GM21825 (cell line): ENCODE measurements at regions not wholly inside any gene's neighbourhood (a gene's known extent, or its start where the extent isn't known, plus 50 kb on each side); places are given as distances from the start of the nearest gene placed in this dataset.

Source experiments
- ATAC-seq: cut with Tn5 transposase; IDR thresholded peaks from one replicate; pipeline ENCODE4 v1.9.1; 2021; ENCODE audit warnings: mild to moderate bottlenecking, moderate library complexity; ENCODE audit not compliant: unreplicated experiment

GRCh38 chr18:42258301-42258965 lies 303.4 kb downstream of the PIK3C3 start:
- no peak for ATAC-seq

- ATAC-seq = no peak
Measured at GRCh38 chr18:42261731-42262130, 306.7 kb downstream of the PIK3C3 start.

GRCh38 chr18:42264497-42264896 lies 309.5 kb downstream of the PIK3C3 start:
- no peak for ATAC-seq

DNA sequence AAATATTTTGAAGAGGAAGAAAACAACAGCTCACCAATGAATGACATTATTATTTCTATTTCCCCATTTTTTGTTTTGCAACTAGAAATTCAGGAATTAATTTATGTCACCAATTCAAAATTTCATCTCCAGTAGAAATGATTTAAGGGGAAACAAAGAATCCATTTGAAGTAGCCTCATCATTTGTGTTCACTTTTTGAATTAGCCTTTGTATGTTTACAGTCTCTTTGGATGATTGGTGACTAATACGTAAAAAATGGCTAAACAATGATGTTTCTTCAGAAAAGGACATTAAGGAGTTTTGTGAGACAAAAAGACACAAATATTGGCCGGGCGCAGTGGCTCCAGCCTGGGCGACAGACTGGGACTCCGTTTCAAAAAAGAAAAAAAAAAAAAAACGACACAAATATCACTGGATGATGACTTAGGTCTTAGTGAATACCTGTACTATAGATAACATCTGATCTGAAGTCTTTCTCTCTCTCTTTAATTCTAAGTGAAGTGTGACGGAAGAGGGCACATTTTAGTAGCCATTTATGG lies 313.2 kb downstream of the PIK3C3 start:
- no peak for ATAC-seq

DNA sequence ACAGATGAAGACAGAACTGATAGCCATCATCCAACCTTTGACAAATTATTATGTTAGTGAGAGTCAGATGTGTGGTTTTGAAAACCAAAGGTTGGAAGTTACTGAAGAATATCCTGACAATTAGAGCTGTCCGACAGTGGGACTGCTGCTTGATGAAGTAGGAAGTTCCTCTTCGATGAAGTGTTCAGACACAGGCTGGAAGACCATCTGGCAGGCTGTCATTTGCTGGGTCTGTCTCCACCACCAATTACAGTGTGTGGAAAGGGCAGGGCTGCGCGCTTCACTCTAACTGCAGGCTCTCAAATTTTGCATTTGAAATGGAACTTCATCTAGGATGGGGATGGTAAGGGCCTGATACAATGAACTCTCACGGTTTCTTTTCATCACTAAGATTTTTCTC lies 313.8 kb downstream of the PIK3C3 start:
- no peak for ATAC-seq

DNA sequence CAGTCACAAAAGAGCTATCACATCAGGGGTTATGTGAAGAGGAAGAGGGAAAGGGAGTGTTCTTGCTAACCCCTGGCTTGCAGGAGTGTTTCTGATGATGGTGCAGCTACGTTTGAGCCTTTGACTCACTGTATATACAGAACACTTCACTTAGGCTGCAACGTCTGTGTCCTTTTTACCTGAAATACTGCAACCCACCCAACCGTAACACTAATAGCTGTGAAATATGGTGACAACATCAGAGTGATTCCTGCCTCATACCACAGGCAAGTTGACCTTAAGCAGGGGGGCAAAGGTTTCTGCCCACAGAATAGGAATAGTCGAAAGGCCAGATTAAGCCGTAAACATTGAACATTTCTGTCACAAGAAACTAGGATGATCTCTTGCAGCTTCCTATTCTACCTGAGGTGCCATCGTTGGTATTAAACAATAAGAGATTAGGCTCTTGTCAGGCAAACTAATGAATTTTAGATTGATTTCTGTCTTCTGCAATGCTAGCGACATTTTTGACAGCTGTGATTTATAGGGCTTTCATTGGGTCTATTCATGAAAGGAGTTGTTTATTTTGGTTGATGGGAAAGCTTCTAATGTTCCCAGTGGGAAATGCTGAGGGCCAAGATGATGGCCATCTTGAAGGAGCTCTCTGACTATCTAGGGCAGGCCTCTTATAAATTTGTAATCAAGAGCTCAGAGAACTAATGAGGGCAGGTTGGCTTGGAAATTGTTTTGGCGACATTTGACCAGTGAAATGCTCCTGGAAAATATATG lies 316.8 kb downstream of the PIK3C3 start:
- ATAC-seq = no peak

DNA sequence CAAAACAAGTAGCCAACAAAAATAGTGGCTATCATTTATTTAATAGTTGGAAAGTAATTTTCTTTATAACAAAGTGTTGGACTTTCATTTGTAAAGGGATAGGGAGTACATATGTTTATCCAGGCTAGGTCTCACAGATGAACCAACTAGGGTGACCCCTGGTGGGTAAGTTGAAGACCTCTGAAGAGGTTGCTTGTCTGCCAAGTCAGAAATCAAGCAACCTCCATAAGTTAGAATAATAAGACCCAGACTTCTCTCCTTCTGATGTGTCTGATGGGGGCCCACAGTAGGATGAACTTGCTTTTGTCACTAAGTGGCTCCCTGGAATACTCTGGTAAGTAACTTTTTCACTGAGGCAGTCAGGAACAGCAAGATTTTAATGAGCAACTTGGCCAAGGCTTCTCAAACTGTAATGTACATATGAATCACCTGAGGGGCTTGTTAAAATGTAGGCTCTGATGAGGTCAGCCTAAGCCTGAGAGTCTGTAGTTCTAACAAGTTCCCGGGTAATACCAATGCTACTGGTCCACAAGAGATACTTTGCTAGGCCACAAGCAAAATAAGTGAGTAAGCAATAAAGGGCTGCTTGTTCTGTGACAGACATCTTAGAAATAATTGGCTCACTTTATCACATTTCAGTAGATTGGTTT lies 319.6 kb downstream of the PIK3C3 start:
- ATAC-seq = no peak

DNA sequence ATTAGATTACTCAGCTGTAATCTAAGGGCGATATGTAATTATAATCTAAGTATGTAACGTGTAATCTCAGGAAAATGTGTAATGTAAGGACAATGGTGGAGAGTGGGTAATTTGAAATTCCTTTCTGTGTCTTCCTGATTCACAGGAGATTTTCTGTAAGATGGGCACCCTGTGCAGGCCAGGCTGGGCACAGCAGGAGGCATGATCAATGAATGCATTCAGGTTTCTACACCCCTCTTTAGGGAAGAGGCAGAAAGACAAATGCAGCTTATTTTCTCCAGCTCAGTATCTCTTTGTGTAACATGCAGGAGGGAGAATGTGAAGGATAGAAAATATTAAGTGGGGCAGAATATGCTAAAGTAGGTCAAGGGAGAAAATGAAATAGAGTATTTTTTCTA lies 320.1 kb downstream of the PIK3C3 start:
- no peak for ATAC-seq

- ATAC-seq = no peak
Measured at GRCh38 chr18:42275949-42276730, 321.1 kb downstream of the PIK3C3 start.

- ATAC-seq = no peak
Measured at GRCh38 chr18:42281124-42281523, 326.1 kb downstream of the PIK3C3 start.

- ATAC-seq = no peak
Measured at GRCh38 chr18:42281851-42282250, 326.8 kb downstream of the PIK3C3 start.

DNA sequence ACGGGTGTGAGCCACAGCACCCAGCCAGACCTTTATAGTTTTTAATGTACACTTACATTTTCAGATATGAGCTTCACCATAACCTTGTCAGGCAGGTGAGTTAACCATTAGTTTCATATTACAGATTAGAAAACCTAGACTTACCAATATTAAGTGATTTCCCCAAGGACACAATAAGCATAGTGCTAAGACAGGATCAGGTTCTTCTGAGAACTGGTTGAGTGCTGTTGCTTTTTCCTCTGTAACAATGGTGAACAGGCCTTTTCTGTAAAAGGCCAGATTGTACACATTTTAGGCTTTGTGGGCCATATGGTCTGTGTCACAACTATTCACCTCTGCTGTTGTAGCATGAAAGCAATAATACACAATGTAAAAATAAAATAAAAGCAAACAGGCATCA lies 332.0 kb downstream of the PIK3C3 start:
- ATAC-seq = no peak

DNA sequence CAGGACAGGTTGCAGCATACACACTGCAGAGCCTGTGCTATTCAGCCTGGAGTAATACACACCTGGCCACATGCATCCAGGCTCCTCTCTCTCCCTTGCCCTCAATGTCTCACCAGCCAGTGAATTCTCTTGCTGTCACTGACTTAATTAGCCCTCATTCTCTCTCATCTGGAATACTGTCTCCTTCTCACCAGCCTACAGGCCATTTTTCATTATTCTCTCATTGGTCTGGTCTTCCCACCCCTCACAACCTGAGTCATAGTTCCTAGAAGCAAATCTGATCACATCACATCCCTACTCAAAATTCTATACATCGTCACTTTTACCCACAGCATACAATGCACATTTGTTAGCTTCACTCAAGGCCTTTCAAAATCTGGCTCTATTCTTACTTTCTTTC lies 333.1 kb downstream of the PIK3C3 start:
- no peak for ATAC-seq

- ATAC-seq = no peak
Measured at GRCh38 chr18:42289526-42289925, 334.5 kb downstream of the PIK3C3 start.

- no peak for ATAC-seq
Measured at GRCh38 chr18:42290318-42291307, 335.6 kb downstream of the PIK3C3 start.

- no peak for ATAC-seq
Measured at GRCh38 chr18:42292654-42293053, 337.6 kb downstream of the PIK3C3 start.

GRCh38 chr18:42296192-42296591 lies 341.2 kb downstream of the PIK3C3 start:
- no peak for ATAC-seq

- ATAC-seq = no peak
Measured at GRCh38 chr18:42296723-42297122, 341.7 kb downstream of the PIK3C3 start.

GRCh38 chr18:42298759-42299675 lies 344.0 kb downstream of the PIK3C3 start:
- peak; percentile 91 for ATAC-seq
